NOMO-1 treated with dmso at 0.1 percent for 144 hours (cell line): ENCODE measurements at regions not wholly inside any gene's neighbourhood (a gene's known extent, or its start where the extent isn't known, plus 50 kb on each side); places are given as distances from the start of the nearest gene placed in this dataset.
"Not testable (repeated sequence)": the region's sequence is repeated elsewhere in the genome, so short reads cannot be mapped to it uniquely, and the experiment has no call there.

ENCODE experiments used
- DNase-seq: peaks from one replicate; lab custom pipeline; 2025; ENCODE audit not compliant: unreplicated experiment; lab: John Stamatoyannopoulos, UW

DNA sequence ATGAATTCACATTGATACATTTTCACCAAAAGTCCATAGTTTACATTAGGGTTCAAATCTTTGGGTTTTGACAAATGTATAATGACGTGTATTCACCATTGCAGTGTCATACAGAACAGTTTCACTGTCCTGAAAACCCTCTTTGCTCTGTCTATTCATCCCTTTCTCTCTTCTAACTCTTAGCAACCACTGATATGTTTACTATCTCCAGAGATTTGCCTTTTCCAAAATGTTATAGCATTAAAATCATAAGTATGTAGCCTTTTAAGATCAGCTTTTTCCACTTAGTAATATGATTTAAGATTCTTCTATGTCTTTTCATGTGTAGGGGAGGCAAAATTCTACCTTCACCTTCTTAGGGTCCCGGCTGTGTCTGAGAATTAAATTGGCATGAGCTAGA, 203.8 kb downstream of the TPRG1 start:
- no peak for DNase-seq

- DNase-seq: no peak
Measured at GRCh38 chr3:189383630-189384029, 211.9 kb downstream of the TPRG1 start.

- DNase-seq: not testable (repeated sequence)
Measured at GRCh38 chr3:189385880-189386279, 214.1 kb downstream of the TPRG1 start.

DNA sequence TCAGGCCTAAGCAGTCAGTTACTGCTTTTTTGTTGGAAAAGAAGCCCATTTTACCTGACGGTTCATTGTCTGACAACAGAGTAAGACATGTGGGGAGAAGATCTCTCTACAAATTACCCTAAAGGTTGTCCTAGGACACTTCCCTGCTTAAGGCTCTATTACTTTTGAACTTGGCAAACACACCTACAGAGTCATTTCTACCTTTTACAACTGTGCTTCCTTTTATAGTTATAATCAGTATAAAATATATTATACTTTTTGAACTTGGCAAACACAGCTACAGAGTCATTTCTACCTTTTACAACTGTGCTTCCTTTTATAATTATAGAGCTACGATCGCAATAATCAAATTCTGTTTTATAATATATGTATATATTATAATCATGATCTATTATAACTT, 215.0 kb downstream of the TPRG1 start:
- no peak for DNase-seq

DNA sequence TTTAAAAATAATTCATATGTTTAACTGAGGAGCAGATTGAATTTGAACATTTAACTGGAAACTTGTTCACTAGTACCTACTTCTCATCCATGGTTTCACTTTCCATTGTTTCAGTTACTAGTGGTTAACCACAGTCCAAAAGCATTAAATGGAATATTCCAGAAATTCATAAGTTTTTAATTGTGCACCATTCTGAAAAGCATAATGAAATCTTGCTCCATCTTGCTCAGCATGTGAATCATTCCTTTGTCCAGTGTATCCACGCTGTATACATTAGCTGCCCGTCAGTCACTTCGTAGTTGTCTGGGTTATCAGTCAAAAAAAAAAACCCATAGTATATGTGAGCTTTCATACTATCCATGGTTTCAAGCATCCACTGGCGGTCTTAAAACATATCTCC, 217.6 kb downstream of the TPRG1 start:
- DNase-seq: peak; percentile 55

- peak; percentile 77 for DNase-seq
Measured at GRCh38 chr3:189393598-189393997, 221.8 kb downstream of the TPRG1 start.

- peak; percentile 66 for DNase-seq
Measured at GRCh38 chr3:189394599-189395121, 222.9 kb downstream of the TPRG1 start.

- DNase-seq: peak; percentile 73
Measured at GRCh38 chr3:189395825-189396224, 224.1 kb downstream of the TPRG1 start.

GRCh38 chr3:189398656-189399055, 226.9 kb downstream of the TPRG1 start:
- no peak for DNase-seq

GRCh38 chr3:189401196-189401595, 229.4 kb downstream of the TPRG1 start:
- DNase-seq: no peak

DNA sequence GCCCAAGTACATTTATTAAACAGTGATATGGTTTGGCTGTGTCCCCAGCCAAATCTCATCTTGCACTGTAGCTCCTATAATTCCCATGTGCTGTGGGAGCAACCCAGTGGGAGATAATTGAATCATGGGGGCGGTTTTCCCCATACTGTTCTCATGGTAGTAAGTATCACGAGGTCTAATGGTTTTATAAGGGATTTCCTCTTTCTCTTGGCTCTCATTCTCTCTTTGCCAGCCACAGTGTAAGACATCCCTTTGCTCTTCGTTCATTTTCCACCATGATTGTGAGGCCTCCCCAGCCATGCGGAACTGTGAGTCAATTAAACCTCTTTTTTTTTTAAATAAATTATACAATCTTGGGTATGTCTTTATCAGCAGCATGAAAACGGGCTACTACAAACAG, 228.0 kb upstream of the TP63 start:
- DNase-seq: no peak

DNA sequence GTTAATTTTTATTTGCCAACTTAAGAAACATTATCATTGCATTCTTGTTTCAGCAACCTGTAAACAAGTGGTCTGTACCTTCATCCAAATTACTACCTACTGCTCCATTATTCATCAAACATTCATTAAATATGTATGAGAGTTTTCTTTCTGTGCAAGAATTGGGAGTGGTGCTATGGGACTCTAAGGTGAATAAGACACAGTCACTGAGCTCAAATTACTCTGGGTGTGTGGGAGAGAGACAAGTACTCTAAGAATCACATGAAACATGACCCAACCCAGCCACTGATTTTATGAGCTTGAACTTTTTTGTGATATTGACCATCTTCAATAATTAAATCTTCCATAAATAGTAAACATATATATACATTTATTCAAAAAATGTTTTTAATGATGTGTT, 227.2 kb upstream of the TP63 start:
- no peak for DNase-seq

DNA sequence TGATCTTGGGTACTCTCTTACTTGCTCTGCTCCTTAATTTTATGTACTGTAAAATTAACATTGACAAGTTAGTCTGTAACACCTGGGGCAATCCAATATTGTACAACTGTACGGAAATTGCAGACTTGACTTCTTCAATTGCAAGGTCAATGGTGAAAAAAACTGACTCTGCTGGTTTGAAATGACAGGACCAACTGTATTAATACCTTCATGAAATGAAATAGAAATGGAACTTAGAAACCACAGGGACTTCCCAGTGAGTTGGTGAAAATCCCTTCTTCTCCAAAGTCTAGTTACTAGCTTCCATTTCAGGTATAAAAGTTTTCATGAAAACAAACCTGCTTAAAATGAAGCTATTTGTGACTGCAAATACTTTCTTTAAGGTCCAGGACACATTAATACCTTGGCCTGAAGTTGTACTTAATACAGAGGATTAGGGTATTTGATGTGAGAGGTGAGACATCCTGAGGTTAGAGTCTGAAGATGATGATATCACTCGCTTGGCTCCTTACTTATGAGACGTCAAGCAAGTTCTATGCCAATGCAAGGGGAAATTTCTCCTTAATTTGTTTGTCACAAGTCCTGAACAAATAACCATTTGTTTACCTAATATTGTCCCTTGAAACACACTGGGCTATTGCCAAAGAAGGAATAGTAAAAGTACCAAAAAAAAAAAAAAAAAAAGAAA, 226.2 kb upstream of the TP63 start:
- no peak for DNase-seq

- no peak for DNase-seq
Measured at GRCh38 chr3:189406148-189406547, 225.0 kb upstream of the TP63 start.

- no peak for DNase-seq
Measured at GRCh38 chr3:189410522-189410921, 220.7 kb upstream of the TP63 start.

DNA sequence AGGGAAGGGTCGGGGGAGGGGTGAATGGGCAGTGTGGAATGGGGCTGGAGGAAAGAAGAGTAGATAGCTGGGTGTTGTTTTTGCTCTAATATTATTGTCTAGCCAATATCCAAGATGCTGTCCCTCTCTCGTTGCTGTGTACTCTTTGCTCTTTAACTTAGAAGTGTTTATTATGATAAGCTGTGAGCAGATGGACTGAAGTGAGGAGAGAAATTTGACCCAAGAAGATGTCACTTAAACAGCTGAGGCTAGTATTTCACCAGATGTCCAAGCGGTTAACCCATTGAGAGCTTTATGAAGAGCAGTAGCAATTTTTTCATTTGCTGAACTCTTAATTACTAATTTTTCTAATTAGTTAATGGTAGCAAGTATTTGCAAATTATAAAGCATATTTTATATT, 212.2 kb upstream of the TP63 start:
- DNase-seq: no peak

GRCh38 chr3:189419683-189420082, 211.5 kb upstream of the TP63 start:
- DNase-seq: no peak

- no peak for DNase-seq
Measured at GRCh38 chr3:189424922-189425321, 206.3 kb upstream of the TP63 start.

DNA sequence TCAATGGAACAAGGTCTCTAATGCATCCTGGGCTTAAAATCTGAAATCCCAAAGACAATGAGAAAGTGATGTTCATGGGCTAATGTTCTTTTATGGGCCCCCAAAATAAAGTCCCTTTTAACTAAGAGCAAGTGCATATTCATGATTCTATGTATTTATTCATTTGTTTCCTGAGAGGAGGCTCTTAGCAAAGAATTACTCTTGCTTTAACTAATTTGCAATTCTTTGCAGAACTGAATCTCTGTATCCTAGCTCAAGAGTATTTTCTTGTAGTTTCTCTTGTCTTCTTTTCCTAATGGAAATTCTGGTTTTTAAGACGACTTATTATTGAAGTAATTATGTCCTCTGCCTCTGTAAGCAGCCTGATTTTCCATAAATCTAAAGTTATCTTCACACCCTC, 202.2 kb upstream of the TP63 start:
- DNase-seq: no peak

DNA sequence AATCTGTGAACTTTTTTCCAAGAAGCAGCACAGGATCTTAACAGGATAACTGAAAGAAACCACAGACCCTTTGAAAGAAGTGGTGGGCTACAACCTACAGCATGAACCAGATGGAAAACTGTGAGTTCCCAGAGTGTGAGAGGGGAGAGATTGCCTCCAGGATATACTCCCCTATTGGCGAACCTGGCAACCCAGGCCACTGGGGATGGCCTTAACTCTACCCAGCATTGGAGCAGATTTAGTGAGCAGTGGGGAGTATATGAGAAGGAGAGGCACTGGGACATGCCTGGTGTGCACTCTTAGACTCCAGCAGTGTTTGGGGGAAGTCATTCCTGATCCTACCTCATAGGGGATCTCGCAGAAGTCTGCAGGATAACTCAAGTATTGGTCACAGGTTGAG, 201.0 kb upstream of the TP63 start:
- DNase-seq: no peak

GRCh38 chr3:189442257-189442656, 188.9 kb upstream of the TP63 start:
- DNase-seq: not testable (repeated sequence)

GRCh38 chr3:189446959-189447560, 184.1 kb upstream of the TP63 start:
- DNase-seq: no peak

GRCh38 chr3:189449084-189449483, 182.1 kb upstream of the TP63 start:
- DNase-seq: no peak
